ENCODE measurements at regions not wholly inside any gene's neighbourhood (a gene's known extent, or its start where the extent isn't known, plus 50 kb on each side); places are given as distances from the start of the nearest gene placed in this dataset.

DNA sequence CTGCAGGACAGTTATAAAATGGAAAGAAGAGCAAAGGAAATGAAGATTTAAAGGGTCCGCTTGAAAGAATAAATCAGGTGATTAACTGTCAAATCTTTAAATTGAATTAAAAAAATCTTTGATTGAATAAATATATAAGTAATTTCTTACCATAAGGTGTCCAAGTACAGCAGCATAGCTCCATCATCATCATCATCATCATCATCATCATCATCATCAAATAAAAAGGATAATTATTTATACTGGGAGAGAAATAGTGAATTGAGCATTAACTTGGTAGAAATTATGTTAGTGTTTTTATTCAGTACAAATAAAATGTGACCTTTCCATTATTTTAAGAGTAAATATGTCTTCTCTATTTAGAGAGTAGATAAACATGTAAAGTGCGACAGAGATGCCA lies 745.6 kb upstream of the MARCKS start:
- TF ChIP-seq, protein P1, sequence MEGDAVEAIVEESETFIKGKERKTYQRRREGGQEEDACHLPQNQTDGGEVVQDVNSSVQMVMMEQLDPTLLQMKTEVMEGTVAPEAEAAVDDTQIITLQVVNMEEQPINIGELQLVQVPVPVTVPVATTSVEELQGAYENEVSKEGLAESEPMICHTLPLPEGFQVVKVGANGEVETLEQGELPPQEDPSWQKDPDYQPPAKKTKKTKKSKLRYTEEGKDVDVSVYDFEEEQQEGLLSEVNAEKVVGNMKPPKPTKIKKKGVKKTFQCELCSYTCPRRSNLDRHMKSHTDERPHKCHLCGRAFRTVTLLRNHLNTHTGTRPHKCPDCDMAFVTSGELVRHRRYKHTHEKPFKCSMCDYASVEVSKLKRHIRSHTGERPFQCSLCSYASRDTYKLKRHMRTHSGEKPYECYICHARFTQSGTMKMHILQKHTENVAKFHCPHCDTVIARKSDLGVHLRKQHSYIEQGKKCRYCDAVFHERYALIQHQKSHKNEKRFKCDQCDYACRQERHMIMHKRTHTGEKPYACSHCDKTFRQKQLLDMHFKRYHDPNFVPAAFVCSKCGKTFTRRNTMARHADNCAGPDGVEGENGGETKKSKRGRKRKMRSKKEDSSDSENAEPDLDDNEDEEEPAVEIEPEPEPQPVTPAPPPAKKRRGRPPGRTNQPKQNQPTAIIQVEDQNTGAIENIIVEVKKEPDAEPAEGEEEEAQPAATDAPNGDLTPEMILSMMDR (IDR thresholded peaks at IDR 0.05) = no peak
- TF ChIP-seq POLR2AphosphoS5 (IDR thresholded peaks at IDR 0.05) = no peak
